NB4 (cell line): ENCODE measurements at regions not wholly inside any gene's neighbourhood (a gene's known extent, or its start where the extent isn't known, plus 50 kb on each side); places are given as distances from the start of the nearest gene placed in this dataset.

Source experiments
- DNase-seq: peaks from one replicate; pipeline ENCODE4 v3.0.0; 2010; ENCODE audit warnings: low read depth
- H3K4me3 ChIP-seq: one replicate; pipeline ENCODE4 v1.5.1; 2011; ENCODE audit warnings: mild to moderate bottlenecking, low read depth, low read length, moderate library complexity
- MYC ChIP-seq: IDR thresholded peaks from 2 replicates; pipeline ENCODE4 v1.6.1; 2011; ENCODE audit warnings: low read depth, low read length
- POLR2A ChIP-seq: IDR thresholded peaks from 2 replicates; pipeline ENCODE4 v1.6.1; 2011; ENCODE audit warnings: mild to moderate bottlenecking; ENCODE audit not compliant: insufficient read length; ENCODE audit errors: extremely low read depth
- TF ChIP-seq, protein P1 (sequence below): IDR thresholded peaks from one replicate; pipeline ENCODE4 v1.5.1; 2012; ENCODE audit warnings: low read depth, low read length
- TF ChIP-seq, protein P2 (sequence below): IDR thresholded peaks from 2 replicates; pipeline ENCODE4 v1.6.1; 2011; ENCODE audit warnings: low read depth, low read length

DNA sequence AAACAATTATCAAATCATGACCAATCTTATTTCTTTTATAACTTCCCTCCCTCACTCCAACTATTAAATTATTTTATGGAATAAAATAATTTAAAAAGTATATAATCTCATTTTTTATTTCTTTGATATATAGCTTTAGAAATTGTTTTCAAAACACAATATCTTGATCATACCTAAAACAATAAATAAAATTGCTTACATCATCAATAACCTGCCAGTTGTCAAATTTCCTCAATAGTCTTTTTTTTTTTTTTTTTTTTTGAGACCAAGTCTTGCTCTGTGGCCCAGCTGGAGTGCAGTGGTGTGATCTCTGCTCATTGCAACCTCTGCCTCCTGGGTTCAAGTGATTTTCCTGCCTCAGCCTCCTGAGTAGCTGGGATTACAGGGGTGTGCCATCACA, 60.1 kb upstream of the ELOVL5 start:
- TF ChIP-seq POLR2A (no peak), MYC (no peak)
- TF ChIP-seq, protein P1, sequence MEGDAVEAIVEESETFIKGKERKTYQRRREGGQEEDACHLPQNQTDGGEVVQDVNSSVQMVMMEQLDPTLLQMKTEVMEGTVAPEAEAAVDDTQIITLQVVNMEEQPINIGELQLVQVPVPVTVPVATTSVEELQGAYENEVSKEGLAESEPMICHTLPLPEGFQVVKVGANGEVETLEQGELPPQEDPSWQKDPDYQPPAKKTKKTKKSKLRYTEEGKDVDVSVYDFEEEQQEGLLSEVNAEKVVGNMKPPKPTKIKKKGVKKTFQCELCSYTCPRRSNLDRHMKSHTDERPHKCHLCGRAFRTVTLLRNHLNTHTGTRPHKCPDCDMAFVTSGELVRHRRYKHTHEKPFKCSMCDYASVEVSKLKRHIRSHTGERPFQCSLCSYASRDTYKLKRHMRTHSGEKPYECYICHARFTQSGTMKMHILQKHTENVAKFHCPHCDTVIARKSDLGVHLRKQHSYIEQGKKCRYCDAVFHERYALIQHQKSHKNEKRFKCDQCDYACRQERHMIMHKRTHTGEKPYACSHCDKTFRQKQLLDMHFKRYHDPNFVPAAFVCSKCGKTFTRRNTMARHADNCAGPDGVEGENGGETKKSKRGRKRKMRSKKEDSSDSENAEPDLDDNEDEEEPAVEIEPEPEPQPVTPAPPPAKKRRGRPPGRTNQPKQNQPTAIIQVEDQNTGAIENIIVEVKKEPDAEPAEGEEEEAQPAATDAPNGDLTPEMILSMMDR = no peak
- TF ChIP-seq, protein P2, sequence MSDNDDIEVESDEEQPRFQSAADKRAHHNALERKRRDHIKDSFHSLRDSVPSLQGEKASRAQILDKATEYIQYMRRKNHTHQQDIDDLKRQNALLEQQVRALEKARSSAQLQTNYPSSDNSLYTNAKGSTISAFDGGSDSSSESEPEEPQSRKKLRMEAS = no peak
- DNase-seq = no peak
- H3K4me3 ChIP-seq = no peak overlapping the region

DNA sequence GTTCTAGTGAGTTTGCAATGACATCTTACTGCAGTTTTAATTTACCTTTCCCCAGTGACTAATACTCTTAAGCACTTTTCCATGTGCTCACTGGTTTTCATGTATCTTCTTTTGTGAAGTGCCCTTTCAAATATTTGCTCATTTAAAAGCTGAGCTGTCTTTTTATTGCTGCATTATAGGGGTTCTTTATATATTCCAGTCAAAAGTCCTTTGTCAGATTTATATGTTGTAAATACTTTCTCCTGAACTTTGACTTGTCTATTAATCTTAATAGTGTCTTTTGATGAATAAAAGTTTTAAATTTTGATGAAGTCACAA, 50.2 kb upstream of the ELOVL5 start:
- TF ChIP-seq MYC (no peak), POLR2A (no peak)
- TF ChIP-seq, protein P1 = no peak
- TF ChIP-seq, protein P2 = no peak
- H3K4me3 ChIP-seq = no peak overlapping the region
- DNase-seq = no peak

DNA sequence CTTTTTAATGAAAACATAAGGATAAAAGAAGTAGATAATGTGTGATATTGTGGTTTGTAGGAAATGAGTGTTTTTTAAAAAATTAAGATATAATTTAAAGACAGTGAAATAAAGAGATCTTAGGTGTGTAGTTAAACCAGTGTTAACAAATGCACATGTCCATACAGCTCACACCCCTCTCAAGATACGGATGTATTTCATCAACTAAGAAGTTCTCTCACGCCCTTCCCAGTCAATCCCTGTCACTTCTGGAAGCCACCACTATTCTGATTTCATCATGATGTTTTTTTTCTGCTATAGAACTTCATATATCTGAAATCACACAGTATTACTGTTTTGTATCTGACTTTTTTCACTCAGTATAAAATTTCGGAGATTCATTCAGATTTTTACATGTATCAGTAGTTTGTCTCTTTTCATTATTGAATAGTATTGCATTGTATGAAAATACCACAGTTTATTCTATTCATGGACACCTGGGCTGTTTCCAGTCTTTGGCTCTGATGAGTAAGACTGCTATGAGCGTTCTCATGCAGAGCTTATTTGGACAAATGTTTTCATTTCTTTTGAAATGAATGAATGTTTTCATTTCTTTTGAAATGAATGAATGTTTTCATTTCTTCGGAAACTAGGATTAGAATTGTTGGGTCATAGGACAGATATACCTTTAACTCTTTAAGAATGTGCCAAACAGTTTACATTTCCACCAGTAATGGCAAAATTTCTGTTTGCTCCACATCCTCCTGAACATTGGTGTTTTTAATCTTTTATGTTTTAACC, 49.7 kb upstream of the ELOVL5 start:
- DNase-seq = no peak
- no peak overlapping the region for H3K4me3 ChIP-seq
- TF ChIP-seq, protein P2 = no peak
- TF ChIP-seq, protein P1 = no peak
- no peak for TF ChIP-seq MYC
- TF ChIP-seq POLR2A = no peak
